GM19463 (cell line): ENCODE measurements at regions not wholly inside any gene's neighbourhood (a gene's known extent, or its start where the extent isn't known, plus 50 kb on each side); places are given as distances from the start of the nearest gene placed in this dataset.

Experiments
- ATAC-seq: cut with Tn5 transposase; IDR thresholded peaks from one replicate; pipeline ENCODE4 v1.9.1; 2021; ENCODE audit warnings: mild to moderate bottlenecking, moderate library complexity; ENCODE audit not compliant: unreplicated experiment

DNA sequence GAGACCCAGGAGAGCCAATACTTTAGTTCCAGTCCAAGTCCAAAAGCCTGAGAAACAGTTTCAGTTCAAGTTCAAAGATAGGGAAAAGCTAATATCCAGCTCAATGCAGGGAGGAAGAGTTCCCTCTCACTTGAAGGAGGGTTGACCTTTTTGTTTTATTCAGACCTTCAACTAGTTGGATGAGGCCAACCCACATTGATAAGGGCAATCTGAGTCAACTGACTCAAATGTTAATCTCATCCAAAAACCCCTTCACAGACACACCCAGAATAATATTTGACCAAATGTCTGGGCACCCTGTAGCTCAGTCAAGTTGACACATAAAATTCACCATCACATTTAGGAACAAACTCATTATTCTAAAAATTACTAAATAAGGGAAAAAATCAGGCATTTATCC lies 246.8 kb downstream of the METTL4 start:
- no peak for ATAC-seq

GRCh38 chr18:2325308-2325849 lies 245.9 kb downstream of the METTL4 start:
- no peak for ATAC-seq

GRCh38 chr18:2325933-2326332 lies 245.4 kb downstream of the METTL4 start:
- no peak for ATAC-seq

- ATAC-seq = no peak
These were observed 244.3 kb downstream of the METTL4 start for GRCh38 chr18:2326999-2327398.

GRCh38 chr18:2330764-2331163 lies 240.5 kb downstream of the METTL4 start:
- no peak for ATAC-seq

GRCh38 chr18:2331491-2331890 lies 239.8 kb downstream of the METTL4 start:
- no peak for ATAC-seq

DNA sequence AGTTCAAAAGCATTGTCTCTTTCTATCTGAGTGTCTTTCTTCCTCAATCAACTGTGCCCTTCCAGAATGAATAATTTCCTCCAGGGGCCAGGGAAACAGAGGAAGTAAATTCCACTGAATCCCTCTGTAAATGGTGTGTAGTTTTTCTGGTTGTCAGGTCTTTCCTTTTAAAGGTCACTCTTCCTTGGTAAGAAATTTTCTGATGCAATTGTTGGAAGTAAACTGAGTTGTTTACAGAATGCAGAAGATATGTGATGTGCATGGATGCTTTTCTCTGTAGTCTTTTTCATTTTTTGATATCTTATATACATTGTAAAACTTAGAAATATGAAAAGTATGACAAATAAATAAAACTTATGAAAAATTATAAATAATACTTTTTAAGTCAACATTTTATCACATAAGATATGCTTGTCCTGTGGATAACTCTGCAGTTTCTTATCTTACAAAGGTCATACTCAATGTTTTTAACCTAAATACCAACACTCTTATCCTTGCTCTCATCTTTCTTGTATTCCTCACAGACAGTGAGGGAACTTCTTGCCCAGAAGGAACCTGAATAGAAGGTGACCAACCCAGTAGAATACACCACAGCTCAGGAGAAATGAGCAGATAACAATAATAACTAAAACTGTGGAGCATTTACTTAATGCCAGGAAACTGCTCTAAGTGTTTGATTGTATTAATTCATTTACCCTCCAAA lies 234.5 kb downstream of the METTL4 start:
- ATAC-seq = no peak

- peak; percentile 83 for ATAC-seq
These were observed 233.7 kb downstream of the METTL4 start for GRCh38 chr18:2337552-2338141.

DNA sequence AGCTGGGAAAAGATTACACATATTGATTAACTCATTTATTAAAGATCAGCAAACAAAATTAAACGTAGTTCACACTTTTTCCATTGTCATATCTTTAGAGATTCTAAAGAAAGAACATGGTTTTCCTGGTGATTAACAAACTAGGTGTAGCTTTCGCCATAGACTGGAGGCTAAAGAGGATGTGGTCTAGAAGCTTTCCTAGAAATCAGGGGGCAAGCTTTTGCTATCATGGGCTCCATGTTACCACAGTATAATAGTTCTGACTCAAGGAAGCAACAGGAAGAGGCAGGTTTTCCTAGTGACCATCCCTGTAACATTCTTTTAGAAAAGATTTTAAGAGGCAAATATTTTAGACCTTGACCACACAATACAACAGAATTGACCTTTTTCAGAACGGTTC lies 232.7 kb downstream of the METTL4 start:
- ATAC-seq = no peak

DNA sequence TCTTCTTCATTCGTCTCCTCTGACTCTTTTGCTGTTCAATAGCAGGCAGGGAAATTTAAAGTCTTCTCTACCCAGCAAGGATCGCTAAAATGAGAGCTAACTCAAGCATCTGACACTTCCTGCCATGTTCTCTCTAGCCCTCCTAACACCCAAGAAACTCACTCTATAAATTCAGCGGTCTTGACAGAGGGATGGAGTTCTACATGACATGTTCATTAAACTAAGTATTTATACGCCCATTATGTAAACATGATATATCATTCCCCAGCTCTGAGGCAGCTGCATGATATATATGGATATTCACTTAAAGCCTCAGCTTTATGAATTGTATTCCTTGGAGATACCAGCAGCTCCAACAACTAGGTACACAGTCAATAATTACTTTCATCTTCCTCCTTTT lies 231.0 kb downstream of the METTL4 start:
- ATAC-seq = no peak

DNA sequence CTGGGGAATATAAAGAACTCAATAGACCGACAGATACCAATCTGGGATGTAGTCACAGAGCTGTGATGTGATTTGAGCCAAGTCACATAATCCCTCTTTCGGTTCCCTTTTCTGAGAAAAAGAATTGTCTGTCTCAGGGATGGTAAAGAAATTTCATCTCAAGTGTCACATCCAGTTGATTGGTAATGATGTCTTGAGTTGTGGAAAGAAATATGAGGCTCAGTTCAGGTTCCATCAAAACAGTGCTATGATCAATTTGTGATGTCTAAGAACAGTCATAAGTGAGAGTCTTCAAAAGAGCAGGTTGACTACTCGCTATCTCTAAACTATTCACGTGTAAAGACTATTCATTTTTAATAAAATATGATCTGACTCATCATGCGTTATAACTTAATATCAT lies 223.3 kb downstream of the METTL4 start:
- no peak for ATAC-seq

DNA sequence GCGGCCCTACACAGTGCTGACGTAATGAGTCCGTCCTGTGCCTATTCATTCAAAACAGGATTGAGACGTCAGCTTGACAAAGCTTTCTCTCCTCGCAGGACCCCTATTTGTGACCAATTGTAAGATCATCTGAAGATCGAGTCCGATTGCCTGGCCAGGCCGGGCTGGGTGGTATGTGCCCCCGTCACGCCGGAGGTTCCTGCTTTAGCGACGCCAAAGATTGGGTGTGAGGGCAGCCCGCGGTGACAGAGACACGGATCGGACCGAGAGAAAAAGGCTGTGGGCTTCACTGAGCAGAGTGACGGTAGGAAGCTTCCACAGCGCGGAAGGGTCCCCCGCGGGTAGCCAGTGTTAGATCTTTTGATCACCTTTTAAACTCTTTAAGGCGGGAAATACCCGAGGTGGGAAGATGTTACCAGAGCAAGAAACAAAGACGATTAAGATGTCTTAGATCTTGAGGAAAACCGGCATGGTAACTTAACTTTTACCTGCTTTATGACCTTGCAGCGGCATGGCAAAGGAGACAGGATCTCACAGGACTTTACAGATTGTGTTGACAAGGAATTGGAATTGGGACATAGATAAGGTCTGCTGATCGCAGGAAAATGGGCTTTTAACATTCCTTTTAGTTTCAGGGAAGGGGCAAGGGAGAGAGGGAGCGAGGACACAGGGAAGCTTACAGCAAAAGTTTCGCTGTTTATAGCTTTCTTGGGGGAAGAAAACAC lies 220.0 kb downstream of the METTL4 start:
- no peak for ATAC-seq

GRCh38 chr18:2354292-2354691 lies 217.0 kb downstream of the METTL4 start:
- peak; percentile 69 for ATAC-seq

DNA sequence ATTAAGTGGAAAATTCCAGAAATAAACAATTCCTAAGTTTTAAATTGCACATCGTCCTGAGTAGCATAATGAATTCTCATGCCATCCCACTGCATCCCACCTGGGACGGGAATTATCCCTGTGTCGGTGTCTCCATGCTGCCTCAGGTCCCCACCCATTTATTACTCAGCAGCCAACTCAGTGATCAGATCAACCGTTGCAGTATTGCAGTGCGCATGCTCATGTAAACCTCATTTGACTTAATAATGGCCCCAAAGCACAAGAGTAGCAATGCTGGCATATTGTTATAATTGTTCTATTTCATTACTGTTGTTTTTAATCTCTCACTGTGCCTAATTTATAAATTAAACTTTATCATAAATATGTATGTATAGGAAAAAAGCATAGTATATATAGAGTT lies 214.4 kb downstream of the METTL4 start:
- ATAC-seq = no peak

GRCh38 chr18:2360861-2361260 lies 210.4 kb downstream of the METTL4 start:
- no peak for ATAC-seq

GRCh38 chr18:2368102-2368501 lies 203.2 kb downstream of the METTL4 start:
- ATAC-seq = no peak

- ATAC-seq = no peak
These were observed 194.6 kb downstream of the METTL4 start for GRCh38 chr18:2376707-2377106.

DNA sequence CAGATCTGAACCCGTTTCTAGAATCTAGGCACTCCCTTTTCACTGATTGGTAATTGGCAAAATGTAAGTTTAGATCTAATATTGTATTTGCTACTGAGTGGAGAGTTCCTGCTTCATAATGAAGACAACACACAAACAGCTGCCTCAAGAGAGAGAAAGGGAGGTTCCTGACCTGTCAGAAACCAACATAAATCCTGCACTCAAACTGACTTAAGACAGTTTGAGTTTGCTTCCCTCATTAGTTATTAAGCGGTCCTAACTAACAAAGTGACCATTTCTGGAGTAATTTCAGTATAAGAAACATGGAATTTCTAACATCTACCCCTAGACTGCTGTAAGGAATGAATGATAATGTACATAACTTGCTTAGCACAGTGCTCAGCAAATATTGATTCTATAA lies 191.2 kb downstream of the METTL4 start:
- no peak for ATAC-seq

- no peak for ATAC-seq
These were observed 189.8 kb downstream of the METTL4 start for GRCh38 chr18:2381539-2381938.

GRCh38 chr18:2387588-2387987 lies 183.7 kb downstream of the METTL4 start:
- no peak for ATAC-seq

- no peak for ATAC-seq
These were observed 181.1 kb downstream of the METTL4 start for GRCh38 chr18:2390158-2390557.

DNA sequence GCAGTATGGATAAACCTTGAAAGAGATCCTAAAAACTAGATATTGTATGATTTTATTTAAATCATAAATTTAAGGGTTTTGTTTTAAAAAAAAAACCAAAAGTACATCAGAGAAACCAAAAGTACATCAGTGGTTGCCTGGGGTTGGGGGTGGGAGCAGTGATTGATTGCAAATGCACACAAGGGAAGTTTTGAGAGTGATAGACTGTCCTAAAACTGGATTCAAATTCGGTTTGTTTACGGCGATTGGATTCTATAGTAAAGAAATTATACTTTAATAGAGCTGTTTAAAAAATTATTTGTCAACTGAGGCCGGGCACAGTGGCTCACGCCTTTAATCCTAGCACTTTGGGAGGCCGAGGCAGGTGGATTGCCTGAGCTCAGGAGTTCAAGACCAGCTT lies 179.8 kb downstream of the METTL4 start:
- ATAC-seq = no peak
